WTC11 (cell line): ENCODE measurements at regions not wholly inside any gene's neighbourhood (a gene's known extent, or its start where the extent isn't known, plus 50 kb on each side); places are given as distances from the start of the nearest gene placed in this dataset.

Experiments
- ATAC-seq: fragments of 200-7000 bp; cut with Tn5 transposase; 2 replicates; pipeline ENCODE4 v1.10.0; 2021; ENCODE audit warnings: mild to moderate bottlenecking, moderate library complexity
- CTCF ChIA-PET: fragments of 300-600 bp; sonication (Branson Sonifier 250); formaldehyde crosslinking; loops from one replicate; lab custom pipeline; 2021; ENCODE audit warnings: antibody characterized with exemption; lab: Charles Lee
- POLR2A ChIA-PET: fragments of 350-600 bp; sonication (Branson Sonifier 250); formaldehyde crosslinking; loops from one replicate; lab custom pipeline; 2021; ENCODE audit warnings: antibody characterized with exemption; lab: Charles Lee
- DNase-seq: peaks from one replicate; pipeline ENCODE4 v3.0.0; 2021; ENCODE audit warnings: low spot score
- H3K27ac Mint-ChIP-seq: 2 replicates; pipeline ENCODE4 v1.8.0; 2021; ENCODE audit warnings: mixed read lengths
- H3K27me3 Mint-ChIP-seq: 2 replicates; pipeline ENCODE4 v1.8.0; 2021; ENCODE audit warnings: low read depth, mild to moderate bottlenecking, moderate library complexity, mixed read lengths
- H3K36me3 Mint-ChIP-seq: 2 replicates; pipeline ENCODE4 v1.8.0; 2021; ENCODE audit warnings: mixed read lengths
- H3K4me1 Mint-ChIP-seq: 2 replicates; pipeline ENCODE4 v1.8.0; 2022; ENCODE audit warnings: mixed read lengths
- H3K4me3 Mint-ChIP-seq: 2 replicates; pipeline ENCODE4 v1.8.0; 2021; ENCODE audit warnings: mild to moderate bottlenecking, moderate library complexity, mixed read lengths
- H3K9me3 Mint-ChIP-seq: 2 replicates; pipeline ENCODE4 v1.8.0; 2021; ENCODE audit warnings: mixed read lengths
- AFF4 ChIP-seq: sonication (generic); formaldehyde crosslinking; IDR thresholded peaks from 2 replicates; pipeline ENCODE4 v1.8.1; 2023; ENCODE audit warnings: mild to moderate bottlenecking, missing genetic modification reagents, borderline replicate concordance
- EMX1 ChIP-seq: fragments of 250-450 bp; sonication (Bioruptor Pico); IDR thresholded peaks from 2 replicates; pipeline ENCODE4 v1.8.0; 2021; ENCODE audit warnings: mild to moderate bottlenecking
- ETV6 ChIP-seq: sonication (generic); formaldehyde crosslinking; IDR thresholded peaks from 2 replicates; pipeline ENCODE4 v1.8.1; 2022; ENCODE audit warnings: mild to moderate bottlenecking, missing genetic modification reagents
- HMGXB4 ChIP-seq: sonication (generic); formaldehyde crosslinking; IDR thresholded peaks from 2 replicates; pipeline ENCODE4 v1.8.1; 2023; ENCODE audit warnings: mild to moderate bottlenecking, moderate library complexity, missing genetic modification reagents
- IRF2 ChIP-seq: sonication (generic); formaldehyde crosslinking; IDR thresholded peaks from 2 replicates; pipeline ENCODE4 v1.8.0; 2022; ENCODE audit warnings: low read depth, missing genetic modification reagents, borderline replicate concordance
- JAZF1 ChIP-seq: fragments of 250-450 bp; sonication (Bioruptor Pico); IDR thresholded peaks from 2 replicates; pipeline ENCODE4 v1.9.0; 2021; ENCODE audit warnings: moderate library complexity, mild to moderate bottlenecking, inconsistent platforms
- MYBL2 ChIP-seq: sonication (generic); formaldehyde crosslinking; IDR thresholded peaks from 2 replicates; pipeline ENCODE4 v1.8.1; 2023; ENCODE audit warnings: mild to moderate bottlenecking, moderate library complexity, missing genetic modification reagents
- NFATC4 ChIP-seq: fragments of 250-450 bp; sonication (Bioruptor Pico); IDR thresholded peaks from 2 replicates; pipeline ENCODE4 v1.9.0; 2021; ENCODE audit warnings: mild to moderate bottlenecking
- PREB ChIP-seq: sonication (generic); formaldehyde crosslinking; IDR thresholded peaks from 2 replicates; pipeline ENCODE4 v1.8.1; 2022; ENCODE audit warnings: mild to moderate bottlenecking, missing genetic modification reagents, moderate library complexity, borderline replicate concordance
- RELA ChIP-seq: sonication (generic); formaldehyde crosslinking; IDR thresholded peaks from 2 replicates; pipeline ENCODE4 v1.8.1; 2022; ENCODE audit warnings: missing genetic modification reagents, mild to moderate bottlenecking, borderline replicate concordance
- TCF7 ChIP-seq: sonication (generic); formaldehyde crosslinking; IDR thresholded peaks from 2 replicates; pipeline ENCODE4 v1.8.0; 2022; ENCODE audit warnings: mild to moderate bottlenecking, low read depth, missing genetic modification reagents, moderate library complexity
- TEAD1 ChIP-seq: sonication (generic); formaldehyde crosslinking; IDR thresholded peaks from 2 replicates; pipeline ENCODE4 v1.8.0; 2022; ENCODE audit warnings: mild to moderate bottlenecking, missing genetic modification reagents
- USF1 ChIP-seq: sonication (generic); formaldehyde crosslinking; IDR thresholded peaks from 2 replicates; pipeline ENCODE4 v1.8.0; 2022; ENCODE audit warnings: mild to moderate bottlenecking, missing genetic modification reagents
- ZNF138 ChIP-seq: sonication (generic); formaldehyde crosslinking; conservative IDR thresholded peaks from 2 replicates; pipeline ENCODE4 v1.8.1; 2022; ENCODE audit warnings: mild to moderate bottlenecking, moderate library complexity, missing genetic modification reagents
- ZNF423 ChIP-seq: fragments of 250-450 bp; sonication (Bioruptor Pico); IDR thresholded peaks from 2 replicates; pipeline ENCODE4 v2.1.2; 2022; ENCODE audit warnings: mild to moderate bottlenecking, moderate library complexity
- TF ChIP-seq, protein P1 (sequence below): fragments of 250-450 bp; sonication (Bioruptor Pico); IDR thresholded peaks from 2 replicates; pipeline ENCODE4 v1.9.0; 2021; ENCODE audit warnings: mild to moderate bottlenecking
- TF ChIP-seq, protein P2 (sequence below): sonication (generic); formaldehyde crosslinking; IDR thresholded peaks from 2 replicates; pipeline ENCODE4 v1.8.1; 2022; ENCODE audit warnings: low read depth, mild to moderate bottlenecking, moderate library complexity, missing genetic modification reagents, borderline replicate concordance
- TF ChIP-seq, protein P3 (sequence below): sonication (generic); formaldehyde crosslinking; IDR thresholded peaks from 2 replicates; pipeline ENCODE4 v1.8.0; 2022; ENCODE audit warnings: mild to moderate bottlenecking, missing genetic modification reagents

DNA sequence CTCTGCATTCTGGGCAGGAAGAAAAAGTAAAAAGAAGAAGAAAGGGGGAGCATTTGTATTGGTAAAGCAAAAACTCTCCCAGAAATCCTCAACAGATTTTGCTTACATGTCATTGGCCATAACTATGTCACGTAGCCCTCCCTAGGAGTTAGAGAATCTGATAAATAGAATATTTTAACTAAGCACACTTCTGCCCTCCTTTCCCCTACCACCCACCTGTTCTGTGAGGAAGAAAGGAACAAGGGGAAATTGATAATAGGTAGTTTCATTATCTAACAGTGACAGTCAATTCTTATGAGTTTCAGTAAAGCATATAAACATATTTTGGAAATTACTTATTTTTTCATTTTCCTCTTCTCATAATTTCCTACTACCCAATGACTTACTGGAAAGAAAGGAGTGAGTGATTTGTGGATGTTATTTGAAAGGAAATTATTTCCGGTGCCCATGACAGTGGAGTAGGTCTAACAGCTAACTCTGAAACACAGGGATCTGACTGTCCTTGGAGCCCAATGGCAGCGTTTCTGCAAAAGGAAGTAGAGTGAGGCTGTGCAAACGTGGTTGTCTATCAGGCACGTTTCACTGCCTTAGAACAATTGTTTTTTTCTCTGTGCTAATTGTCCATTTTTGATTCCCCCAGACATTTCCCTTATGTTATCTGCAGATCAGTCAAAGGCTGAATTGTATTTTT is 128.6 kb upstream of the MDFIC start (continued):
- TF ChIP-seq HMGXB4 (CRISPR knock-in tag) (no peak), RELA (CRISPR knock-in tag) (no peak), ZNF423 (CRISPR knock-in tag) (no peak), ETV6 (CRISPR knock-in tag) (no peak), TEAD1 (no peak), USF1 (CRISPR knock-in tag) (no peak)
- TF ChIP-seq, protein P1, sequence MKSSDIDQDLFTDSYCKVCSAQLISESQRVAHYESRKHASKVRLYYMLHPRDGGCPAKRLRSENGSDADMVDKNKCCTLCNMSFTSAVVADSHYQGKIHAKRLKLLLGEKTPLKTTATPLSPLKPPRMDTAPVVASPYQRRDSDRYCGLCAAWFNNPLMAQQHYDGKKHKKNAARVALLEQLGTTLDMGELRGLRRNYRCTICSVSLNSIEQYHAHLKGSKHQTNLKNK: no peak
- TF ChIP-seq, all 79 proteins: peak for 0

DNA sequence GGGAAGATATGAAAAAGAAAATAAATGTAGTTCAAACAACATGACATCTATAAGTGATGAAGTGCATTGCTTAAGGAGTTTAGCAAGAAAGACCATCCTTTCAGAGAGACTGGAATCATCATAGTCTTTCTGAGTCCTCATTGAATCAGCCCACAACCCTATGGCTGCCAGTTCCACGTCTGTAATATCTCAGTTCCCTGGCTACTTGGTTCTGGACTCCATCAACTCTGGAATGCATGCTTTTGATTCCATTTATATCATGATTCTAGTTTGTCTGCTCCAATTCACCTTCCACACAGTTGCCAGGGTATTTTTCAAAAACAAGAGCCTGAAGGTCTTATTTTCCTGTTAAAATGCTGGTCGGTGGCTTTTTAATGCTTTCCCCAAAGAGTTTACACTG is 126.4 kb upstream of the MDFIC start:
- no peak for TF ChIP-seq JAZF1 (CRISPR knock-in tag)
- Mint-ChIP-seq H3K27ac (no peak overlapping the region), H3K4me3 (no peak overlapping the region), H3K9me3 (no peaks in the 10 kb centered on the region), H3K36me3 (no peaks in the 10 kb centered on the region), H3K4me1 (no peaks in the 10 kb centered on the region), H3K27me3 (no peaks in the 10 kb centered on the region)
- no peak for DNase-seq
- ChIA-PET POLR2A (no interaction called here), CTCF (no interaction called here)
- ATAC-seq: no peak

DNA sequence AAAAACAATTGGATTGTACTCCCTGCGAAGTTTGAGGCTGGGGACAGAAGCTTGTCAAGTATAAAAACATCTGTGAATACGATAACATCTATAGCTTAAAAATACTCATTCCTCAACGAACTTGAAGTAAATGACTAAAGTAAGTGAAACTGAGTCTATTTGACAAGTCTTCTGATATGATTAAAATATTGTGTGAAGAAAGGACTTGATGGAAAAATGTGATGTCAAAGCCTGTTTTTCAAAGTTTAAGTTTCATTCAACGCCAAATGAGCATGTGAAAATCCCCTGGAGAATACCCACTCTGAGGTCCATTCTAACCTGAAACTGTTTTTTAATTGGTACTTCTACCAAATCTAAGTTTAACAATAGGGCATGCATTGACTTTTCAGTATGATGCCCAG is 122.3 kb upstream of the MDFIC start:
- H3K9me3 Mint-ChIP-seq: no peaks in the 10 kb centered on the region
- TF ChIP-seq IRF2 (no peak), EMX1 (CRISPR knock-in tag) (no peak), TCF7 (no peak), ZNF138 (CRISPR knock-in tag) (no peak), AFF4 (CRISPR knock-in tag) (no peak), PREB (CRISPR knock-in tag) (no peak), MYBL2 (CRISPR knock-in tag) (no peak), NFATC4 (no peak), JAZF1 (CRISPR knock-in tag) (no peak), ZNF423 (CRISPR knock-in tag) (no peak)
- TF ChIP-seq, protein P2, sequence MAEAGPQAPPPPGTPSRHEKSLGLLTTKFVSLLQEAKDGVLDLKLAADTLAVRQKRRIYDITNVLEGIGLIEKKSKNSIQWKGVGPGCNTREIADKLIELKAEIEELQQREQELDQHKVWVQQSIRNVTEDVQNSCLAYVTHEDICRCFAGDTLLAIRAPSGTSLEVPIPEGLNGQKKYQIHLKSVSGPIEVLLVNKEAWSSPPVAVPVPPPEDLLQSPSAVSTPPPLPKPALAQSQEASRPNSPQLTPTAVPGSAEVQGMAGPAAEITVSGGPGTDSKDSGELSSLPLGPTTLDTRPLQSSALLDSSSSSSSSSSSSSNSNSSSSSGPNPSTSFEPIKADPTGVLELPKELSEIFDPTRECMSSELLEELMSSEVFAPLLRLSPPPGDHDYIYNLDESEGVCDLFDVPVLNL (CRISPR knock-in tag): no peak
- TF ChIP-seq, protein P3, sequence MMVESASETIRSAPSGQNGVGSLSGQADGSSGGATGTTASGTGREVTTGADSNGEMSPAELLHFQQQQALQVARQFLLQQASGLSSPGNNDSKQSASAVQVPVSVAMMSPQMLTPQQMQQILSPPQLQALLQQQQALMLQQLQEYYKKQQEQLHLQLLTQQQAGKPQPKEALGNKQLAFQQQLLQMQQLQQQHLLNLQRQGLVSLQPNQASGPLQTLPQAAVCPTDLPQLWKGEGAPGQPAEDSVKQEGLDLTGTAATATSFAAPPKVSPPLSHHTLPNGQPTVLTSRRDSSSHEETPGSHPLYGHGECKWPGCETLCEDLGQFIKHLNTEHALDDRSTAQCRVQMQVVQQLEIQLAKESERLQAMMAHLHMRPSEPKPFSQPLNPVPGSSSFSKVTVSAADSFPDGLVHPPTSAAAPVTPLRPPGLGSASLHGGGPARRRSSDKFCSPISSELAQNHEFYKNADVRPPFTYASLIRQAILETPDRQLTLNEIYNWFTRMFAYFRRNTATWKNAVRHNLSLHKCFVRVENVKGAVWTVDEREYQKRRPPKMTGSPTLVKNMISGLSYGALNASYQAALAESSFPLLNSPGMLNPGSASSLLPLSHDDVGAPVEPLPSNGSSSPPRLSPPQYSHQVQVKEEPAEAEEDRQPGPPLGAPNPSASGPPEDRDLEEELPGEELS: no peak
- no peaks in the 10 kb centered on the region for H3K36me3 Mint-ChIP-seq
- ATAC-seq: no peak
- DNase-seq: no peak
- no peak overlapping the region for H3K27ac Mint-ChIP-seq
- CTCF ChIA-PET: no interaction called here
- H3K4me1 Mint-ChIP-seq: no peaks in the 10 kb centered on the region
- H3K4me3 Mint-ChIP-seq: no peak overlapping the region
- POLR2A ChIA-PET: no interaction called here
- no peaks in the 10 kb centered on the region for H3K27me3 Mint-ChIP-seq
